CD14-positive monocyte (primary cell): ENCODE measurements at regions not wholly inside any gene's neighbourhood (a gene's known extent, or its start where the extent isn't known, plus 50 kb on each side); places are given as distances from the start of the nearest gene placed in this dataset.

Experiments
- DNase-seq, 3 donors: peaks; one replicate each; pipeline ENCODE4 v3.0.0-alpha.2; 2011 to 2022
- H2AFZ ChIP-seq: 2 replicates; pipeline ENCODE4 v1.6.0; 2012; ENCODE audit warnings: mild to moderate bottlenecking, low read depth, low read length, inconsistent platforms; ENCODE audit not compliant: insufficient read depth, poor library complexity, severe bottlenecking
- H3K27ac ChIP-seq, 2 donors: 1 replicate in 1 of 2; 2 replicates in 1 of 2; pipeline ENCODE4 v1.5.1; 2012 to 2013; ENCODE audit warnings: low read length in 2 of 2, control low read depth in 1 of 2, inconsistent platforms in 1 of 2, low read depth in 1 of 2, mild to moderate bottlenecking in 1 of 2
- H3K27me3 ChIP-seq, 2 donors: one replicate each; pipeline versions ENCODE4 v1.6.0 to v1.6.1; 2011 to 2013; ENCODE audit warnings: low read length in 2 of 2; ENCODE audit not compliant: control insufficient read depth in 2 of 2, insufficient read depth in 2 of 2
- H3K36me3 ChIP-seq, 2 donors: replicated peaks in 1 of 2; 1 replicate in 1 of 2; 2 replicates in 1 of 2; pipeline versions ENCODE4 v1.5.1 to v1.6.1; 2012 to 2013; ENCODE audit warnings: low read length in 2 of 2, control low read depth in 1 of 2, inconsistent platforms in 1 of 2, mild to moderate bottlenecking in 1 of 2; ENCODE audit not compliant: insufficient read depth in 2 of 2, control insufficient read depth in 1 of 2
- H3K4me1 ChIP-seq, 2 donors: 1 replicate in 1 of 2; 2 replicates in 1 of 2; pipeline versions ENCODE4 v1.5.1 to v1.6.1; 2012 to 2013; ENCODE audit warnings: low read length in 2 of 2, control low read depth in 1 of 2, inconsistent platforms in 1 of 2, mild to moderate bottlenecking in 1 of 2, moderate library complexity in 1 of 2; ENCODE audit not compliant: insufficient read depth in 2 of 2, control insufficient read depth in 1 of 2
- H3K4me2 ChIP-seq: replicated peaks from 2 replicates; pipeline ENCODE3; 2012; ENCODE audit warnings: low read length, moderate library complexity, mild to moderate bottlenecking; ENCODE audit not compliant: poor library complexity, severe bottlenecking; ENCODE audit errors: extremely low read depth
- H3K4me3 ChIP-seq, 3 experiments: fragments of 200-600 bp in 1 of 3; sonication (generic) in 1 of 3; replicated peaks in 1 of 3; 1 replicate in 2 of 3; 2 replicates in 1 of 3; pipeline ENCODE4 v1.5.1; 2011 to 2013; ENCODE audit warnings: low read length in 3 of 3, mild to moderate bottlenecking in 3 of 3, control low read depth in 2 of 3, low read depth in 2 of 3, inconsistent platforms in 1 of 3, moderate library complexity in 1 of 3
- H3K79me2 ChIP-seq: 2 replicates; pipeline ENCODE4 v1.6.0; 2012; ENCODE audit warnings: mild to moderate bottlenecking, control low read depth, inconsistent platforms, low read length, moderate library complexity; ENCODE audit not compliant: insufficient read depth
- H3K9ac ChIP-seq: 2 replicates; pipeline ENCODE4 v1.6.0; 2017; ENCODE audit warnings: low read length, mild to moderate bottlenecking; ENCODE audit not compliant: insufficient read depth, poor library complexity, severe bottlenecking
- H3K9me3 ChIP-seq, 2 donors: replicated peaks in 1 of 2; 1 replicate in 1 of 2; 2 replicates in 1 of 2; pipeline versions ENCODE4 v1.5.1 to v1.6.1; 2012 to 2013; ENCODE audit warnings: low read length in 2 of 2, control low read depth in 1 of 2; ENCODE audit not compliant: control insufficient read depth in 1 of 2, insufficient read depth in 1 of 2
- H4K20me1 ChIP-seq: 2 replicates; pipeline ENCODE4 v1.6.0; 2012; ENCODE audit warnings: mild to moderate bottlenecking, low read length, control low read depth, moderate library complexity; ENCODE audit not compliant: insufficient read depth
- H3K27ac Mint-ChIP-seq, 7 donors: one replicate each; pipeline ENCODE4 v1.8.0; 2020; ENCODE audit warnings: mild to moderate bottlenecking in 7 of 7, mixed read lengths in 7 of 7, moderate library complexity in 6 of 7, inconsistent platforms in 2 of 7
- H3K27me3 Mint-ChIP-seq, 3 donors: one replicate each; pipeline ENCODE4 v1.8.0; 2021 to 2022; ENCODE audit warnings: low read depth in 3 of 3, mild to moderate bottlenecking in 3 of 3, mixed read lengths in 3 of 3, moderate library complexity in 3 of 3, inconsistent platforms in 1 of 3
- H3K36me3 Mint-ChIP-seq, 2 donors: one replicate each; pipeline ENCODE4 v1.8.0; 2020; ENCODE audit warnings: mixed read lengths in 2 of 2, inconsistent platforms in 1 of 2, mild to moderate bottlenecking in 1 of 2
- H3K4me1 Mint-ChIP-seq: one replicate; pipeline ENCODE4 v1.8.0; 2020; ENCODE audit warnings: mild to moderate bottlenecking, mixed read lengths
- H3K4me3 Mint-ChIP-seq, 2 donors: one replicate each; pipeline ENCODE4 v1.8.0; 2020; ENCODE audit warnings: mild to moderate bottlenecking in 2 of 2, mixed read lengths in 2 of 2, moderate library complexity in 1 of 2
- H3K9me3 Mint-ChIP-seq, 7 donors: one replicate each; pipeline ENCODE4 v1.8.0; 2020 to 2022; ENCODE audit warnings: mixed read lengths in 7 of 7, mild to moderate bottlenecking in 6 of 7, moderate library complexity in 6 of 7, inconsistent platforms in 2 of 7
- CTCF ChIP-seq: fragments of 200-600 bp; IDR thresholded peaks from one replicate; pipeline ENCODE4 v1.8.0; 2022; ENCODE audit warnings: antibody characterized with exemption, mild to moderate bottlenecking
- WGBS: methylation state at CpG from one replicate; pipeline ENCODE4 v1.1.5; 2013; ENCODE audit warnings: missing lambda C conversion rate; ENCODE audit not compliant: insufficient coverage; 5-methylcytosine and 5-hydroxymethylcytosine counted together
- intact Hi-C, 2 donors: fragments of 100-400 bp; cut with micrococcal nuclease; formaldehyde crosslinking; loops; one replicate each; pipeline versions ENCODE4 v1.15.0 to v1.15.1; 2023

GRCh38 chr3:148584438-148584837, 113.3 kb upstream of the AGTR1 start:
- no peaks in the 10 kb centered on the region for H3K36me3 ChIP-seq
- H3K27me3 Mint-ChIP-seq = no peaks in the 10 kb centered on the region
- intact Hi-C loops = no loop called here
- no peak overlapping the region for H2AFZ ChIP-seq
- no peak for TF ChIP-seq CTCF
- H4K20me1 ChIP-seq = no peaks in the 10 kb centered on the region
- DNase-seq = no peak
- no peak overlapping the region for H3K9ac ChIP-seq
- H3K4me1 ChIP-seq = no peaks in the 10 kb centered on the region
- H3K27ac Mint-ChIP-seq = no peak overlapping the region
- peaks cover 0 to 3% (median 0%) of the 10 kb centered on the region in 7 donors for H3K9me3 Mint-ChIP-seq
- H3K4me1 Mint-ChIP-seq = no peaks in the 10 kb centered on the region
- no peaks in the 10 kb centered on the region for H3K36me3 Mint-ChIP-seq
- H3K79me2 ChIP-seq = no peaks in the 10 kb centered on the region
- H3K9me3 ChIP-seq = no peaks in the 10 kb centered on the region
- no peak overlapping the region for H3K4me3 ChIP-seq
- no peak overlapping the region for H3K4me2 ChIP-seq
- no peak overlapping the region for H3K27ac ChIP-seq
- no peak overlapping the region for H3K4me3 Mint-ChIP-seq
- H3K27me3 ChIP-seq = no peaks in the 10 kb centered on the region

GRCh38 chr3:148585671-148586379, 111.9 kb upstream of the AGTR1 start:
- DNase-seq = no peak
- no peak overlapping the region for H3K27ac Mint-ChIP-seq
- no CpG with 5 or more reads among the region's 5 CpGs for WGBS
- no peak overlapping the region for H3K4me3 Mint-ChIP-seq
- Histone ChIP-seq H4K20me1 (no peaks in the 10 kb centered on the region), H3K79me2 (no peaks in the 10 kb centered on the region), H3K27ac (no peak overlapping the region), H3K4me2 (no peak overlapping the region), H3K9me3 (no peaks in the 10 kb centered on the region), H3K36me3 (no peaks in the 10 kb centered on the region), H3K27me3 (no peaks in the 10 kb centered on the region), H3K4me1 (no peaks in the 10 kb centered on the region), H3K9ac (no peak overlapping the region), H2AFZ (no peak overlapping the region), H3K4me3 (no peak overlapping the region)
- peaks cover 0 to 3% (median 0%) of the 10 kb centered on the region in 7 donors for H3K9me3 Mint-ChIP-seq
- H3K27me3 Mint-ChIP-seq = no peaks in the 10 kb centered on the region
- H3K36me3 Mint-ChIP-seq = no peaks in the 10 kb centered on the region
- intact Hi-C loops = no loop called here
- H3K4me1 Mint-ChIP-seq = no peaks in the 10 kb centered on the region
- no peak for TF ChIP-seq CTCF
